AG08396 (cell line): ENCODE measurements at regions not wholly inside any gene's neighbourhood (a gene's known extent, or its start where the extent isn't known, plus 50 kb on each side); places are given as distances from the start of the nearest gene placed in this dataset.

ENCODE experiments used
- DNase-seq: peaks from one replicate; pipeline ENCODE4 v3.0.0; 2012; ENCODE audit warnings: low spot score, mixed read lengths

GRCh38 chr15:67000896-67001295 lies 64.5 kb upstream of the SMAD3 start:
- DNase-seq, result no peak

GRCh38 chr15:67002368-67002767 lies 63.0 kb upstream of the SMAD3 start:
- no peak for DNase-seq

GRCh38 chr15:67003586-67003985 lies 61.8 kb upstream of the SMAD3 start:
- no peak for DNase-seq

GRCh38 chr15:67004142-67004541 lies 61.3 kb upstream of the SMAD3 start:
- no peak for DNase-seq

- DNase-seq, result no peak
Observed at GRCh38 chr15:67005294-67005996, 60.0 kb upstream of the SMAD3 start.

GRCh38 chr15:67006083-67007065 lies 59.0 kb upstream of the SMAD3 start:
- no peak for DNase-seq

- no peak for DNase-seq
Observed at GRCh38 chr15:67009576-67010569, 55.5 kb upstream of the SMAD3 start.

- no peak for DNase-seq
Observed at GRCh38 chr15:67010898-67011616, 54.3 kb upstream of the SMAD3 start.

GRCh38 chr15:67011617-67012005 lies 53.8 kb upstream of the SMAD3 start:
- no peak for DNase-seq

- DNase-seq, result no peak
Observed at GRCh38 chr15:67013696-67014095, 51.7 kb upstream of the SMAD3 start.
